Astrocyte (in vitro differentiated cells and primary cell): ENCODE measurements at regions not wholly inside any gene's neighbourhood (a gene's known extent, or its start where the extent isn't known, plus 50 kb on each side); places are given as distances from the start of the nearest gene placed in this dataset.
"Not testable (repeated sequence)": the region's sequence is repeated elsewhere in the genome, so short reads cannot be mapped to it uniquely, and the experiment has no call there.

Experiments
- DNase-seq: peaks from one replicate; pipeline ENCODE4 v3.0.0-alpha.2; 2010; ENCODE audit warnings: low read depth
- FAIRE-seq: peaks from 2 replicates; lab custom pipeline; 2011; peaks lifted over from hg19 to GRCh38; lab: Jason Lieb, UNC
- H2AFZ ChIP-seq: 2 replicates; pipeline ENCODE4 v1.6.0; 2012; ENCODE audit warnings: low read depth, low read length, inconsistent platforms
- H3K27ac ChIP-seq: 2 replicates; pipeline ENCODE4 v1.5.1; 2011; ENCODE audit warnings: low read depth, low read length, inconsistent platforms
- H3K27me3 ChIP-seq: 2 replicates; pipeline ENCODE4 v1.6.0; 2011; ENCODE audit warnings: low read length, inconsistent platforms; ENCODE audit not compliant: insufficient read depth
- H3K36me3 ChIP-seq: 2 replicates; pipeline ENCODE4 v1.5.1; 2011; ENCODE audit warnings: low read length, inconsistent platforms; ENCODE audit not compliant: insufficient read depth
- H3K4me1 ChIP-seq: 2 replicates; pipeline ENCODE4 v1.5.1; 2011; ENCODE audit warnings: low read length, inconsistent platforms; ENCODE audit not compliant: insufficient read depth
- H3K4me2 ChIP-seq: 2 replicates; pipeline ENCODE4 v1.6.0; 2012; ENCODE audit warnings: low read length, inconsistent platforms
- H3K4me3 ChIP-seq: 2 replicates; pipeline ENCODE4 v1.5.1; 2011; ENCODE audit warnings: low read depth, mild to moderate bottlenecking, low read length, inconsistent platforms; ENCODE audit not compliant: insufficient read depth
- H3K79me2 ChIP-seq: 2 replicates; pipeline ENCODE4 v1.6.0; 2012; ENCODE audit warnings: mild to moderate bottlenecking, low read length, inconsistent platforms; ENCODE audit not compliant: insufficient read depth
- H3K9ac ChIP-seq: 2 replicates; pipeline ENCODE4 v1.6.0; 2012; ENCODE audit warnings: mild to moderate bottlenecking, low read length, inconsistent platforms
- H3K9me3 ChIP-seq: 2 replicates; pipeline ENCODE4 v1.5.1; 2012; ENCODE audit warnings: low read depth, mild to moderate bottlenecking, low read length, inconsistent platforms; ENCODE audit not compliant: insufficient read depth
- H4K20me1 ChIP-seq: 2 replicates; pipeline ENCODE4 v1.6.0; 2012; ENCODE audit warnings: low read length, inconsistent platforms; ENCODE audit not compliant: insufficient read depth
- H3K27ac Mint-ChIP-seq: one replicate; pipeline ENCODE4 v1.8.0; 2021; ENCODE audit warnings: mild to moderate bottlenecking, mixed read lengths; ENCODE audit not compliant: unreplicated experiment
- H3K27me3 Mint-ChIP-seq: one replicate; pipeline ENCODE4 v1.8.0; 2021; ENCODE audit warnings: low read depth, mixed read lengths; ENCODE audit not compliant: unreplicated experiment
- H3K36me3 Mint-ChIP-seq: one replicate; pipeline ENCODE4 v1.8.0; 2021; ENCODE audit warnings: low read depth, mixed read lengths; ENCODE audit not compliant: unreplicated experiment
- H3K4me1 Mint-ChIP-seq: one replicate; pipeline ENCODE4 v1.8.0; 2021; ENCODE audit warnings: low read depth, mixed read lengths; ENCODE audit not compliant: unreplicated experiment
- H3K4me3 Mint-ChIP-seq: one replicate; pipeline ENCODE4 v1.8.0; 2021; ENCODE audit warnings: mild to moderate bottlenecking, moderate library complexity, mixed read lengths; ENCODE audit not compliant: unreplicated experiment
- H3K9me3 Mint-ChIP-seq: one replicate; pipeline ENCODE4 v1.8.0; 2021; ENCODE audit warnings: mild to moderate bottlenecking, mixed read lengths; ENCODE audit not compliant: unreplicated experiment
- EZH2 ChIP-seq: IDR thresholded peaks from 2 replicates; pipeline ENCODE4 v1.6.1; 2012; ENCODE audit warnings: mild to moderate bottlenecking, low read length, inconsistent platforms; ENCODE audit not compliant: insufficient read depth
- TF ChIP-seq, protein P1 (sequence below): IDR thresholded peaks from 2 replicates; pipeline ENCODE4 v1.5.1; 2011; ENCODE audit warnings: low read depth, mild to moderate bottlenecking, inconsistent platforms, low read length, moderate library complexity; ENCODE audit not compliant: insufficient read depth

DNA sequence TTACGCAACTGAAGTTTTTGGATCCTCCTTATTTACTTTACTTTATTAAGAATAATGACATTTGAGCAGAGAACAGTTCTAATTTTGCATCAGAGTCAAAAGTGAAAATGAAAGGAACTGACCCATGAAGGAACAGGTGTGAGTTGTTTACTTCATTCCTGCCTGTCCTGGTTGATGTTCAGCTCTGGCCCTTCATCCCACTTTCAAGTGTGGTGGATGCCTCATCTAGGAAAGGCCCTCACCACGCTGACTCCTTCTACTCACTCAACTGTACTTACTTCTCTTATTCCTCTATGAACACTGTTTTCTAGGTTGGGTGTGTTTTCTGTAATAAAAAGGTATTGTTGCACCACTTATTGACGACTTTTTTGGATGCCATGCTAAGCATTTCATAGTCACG is 61.8 kb upstream of the PLEKHG4B start:
- no peak overlapping the region for H3K27ac Mint-ChIP-seq
- Histone ChIP-seq H3K27me3 (peaks cover 52% of the 10 kb centered on the region), H3K9me3 (no peaks in the 10 kb centered on the region), H3K4me3 (no peak overlapping the region), H2AFZ (no peak overlapping the region), H3K36me3 (no peaks in the 10 kb centered on the region), H3K9ac (no peak overlapping the region), H3K79me2 (no peaks in the 10 kb centered on the region), H3K27ac (no peak overlapping the region), H4K20me1 (no peaks in the 10 kb centered on the region), H3K4me2 (no peak overlapping the region), H3K4me1 (no peaks in the 10 kb centered on the region)
- TF ChIP-seq, protein P1, sequence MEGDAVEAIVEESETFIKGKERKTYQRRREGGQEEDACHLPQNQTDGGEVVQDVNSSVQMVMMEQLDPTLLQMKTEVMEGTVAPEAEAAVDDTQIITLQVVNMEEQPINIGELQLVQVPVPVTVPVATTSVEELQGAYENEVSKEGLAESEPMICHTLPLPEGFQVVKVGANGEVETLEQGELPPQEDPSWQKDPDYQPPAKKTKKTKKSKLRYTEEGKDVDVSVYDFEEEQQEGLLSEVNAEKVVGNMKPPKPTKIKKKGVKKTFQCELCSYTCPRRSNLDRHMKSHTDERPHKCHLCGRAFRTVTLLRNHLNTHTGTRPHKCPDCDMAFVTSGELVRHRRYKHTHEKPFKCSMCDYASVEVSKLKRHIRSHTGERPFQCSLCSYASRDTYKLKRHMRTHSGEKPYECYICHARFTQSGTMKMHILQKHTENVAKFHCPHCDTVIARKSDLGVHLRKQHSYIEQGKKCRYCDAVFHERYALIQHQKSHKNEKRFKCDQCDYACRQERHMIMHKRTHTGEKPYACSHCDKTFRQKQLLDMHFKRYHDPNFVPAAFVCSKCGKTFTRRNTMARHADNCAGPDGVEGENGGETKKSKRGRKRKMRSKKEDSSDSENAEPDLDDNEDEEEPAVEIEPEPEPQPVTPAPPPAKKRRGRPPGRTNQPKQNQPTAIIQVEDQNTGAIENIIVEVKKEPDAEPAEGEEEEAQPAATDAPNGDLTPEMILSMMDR = no peak
- peaks cover 3% of the 10 kb centered on the region for H3K9me3 Mint-ChIP-seq
- FAIRE-seq (no peak), DNase-seq (no peak)
- no peak overlapping the region for H3K4me3 Mint-ChIP-seq
- H3K4me1 Mint-ChIP-seq = no peaks in the 10 kb centered on the region
- H3K27me3 Mint-ChIP-seq = peaks cover 71% of the 10 kb centered on the region
- no peaks in the 10 kb centered on the region for H3K36me3 Mint-ChIP-seq

DNA sequence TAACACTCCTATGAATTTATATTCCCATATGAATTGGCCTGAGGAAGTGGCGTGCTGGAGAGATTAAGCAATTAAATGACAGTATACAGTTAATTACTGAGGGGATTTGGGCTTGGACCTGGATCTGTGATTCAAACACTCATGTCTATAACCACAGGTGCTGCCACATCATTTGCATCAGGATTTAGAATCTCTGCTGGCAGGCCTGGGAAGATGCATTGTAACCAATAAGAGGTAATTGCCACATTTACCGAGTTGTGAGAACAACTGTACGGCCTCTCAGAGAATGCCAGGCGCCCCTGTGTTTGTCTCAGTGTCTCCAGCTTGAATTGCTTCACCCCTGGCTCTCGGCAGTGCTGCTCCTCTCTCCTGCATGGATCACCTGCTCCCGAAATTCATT is 61.4 kb upstream of the PLEKHG4B start:
- H3K9ac ChIP-seq, H3K4me1 ChIP-seq, H3K4me3 ChIP-seq, H3K36me3 ChIP-seq, H3K36me3 Mint-ChIP-seq, H3K4me3 Mint-ChIP-seq, FAIRE-seq, H3K4me2 ChIP-seq, H3K27ac ChIP-seq, H3K27ac Mint-ChIP-seq, H2AFZ ChIP-seq, H3K79me2 ChIP-seq, DNase-seq, H3K4me1 Mint-ChIP-seq, H3K9me3 ChIP-seq, H3K9me3 Mint-ChIP-seq, H4K20me1 ChIP-seq: not testable (repeated sequence)
- peaks cover 70% of the 10 kb centered on the region for H3K27me3 Mint-ChIP-seq
- peaks cover 52% of the 10 kb centered on the region for H3K27me3 ChIP-seq

DNA sequence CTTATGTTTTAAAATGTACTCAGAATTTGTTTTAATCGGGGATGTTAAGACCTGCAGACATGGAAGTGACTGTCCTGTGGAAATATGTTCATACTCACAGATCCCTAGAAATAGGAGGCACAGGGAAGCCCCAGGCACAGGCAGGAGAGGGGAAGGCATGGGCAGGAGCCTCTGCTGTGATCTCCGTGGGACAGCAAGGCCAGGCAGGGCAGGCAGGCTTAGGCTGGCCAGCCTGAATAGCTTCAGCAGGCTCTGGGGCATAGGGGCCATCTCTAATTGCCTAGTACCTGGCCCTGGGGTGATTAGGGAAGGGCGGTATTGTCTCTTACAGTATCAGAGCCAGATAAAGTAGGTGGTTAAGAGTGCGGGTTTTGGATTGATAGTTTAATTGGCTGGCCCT is 59.8 kb upstream of the PLEKHG4B start:
- H3K27ac ChIP-seq = no peak overlapping the region
- Mint-ChIP-seq H3K4me1 (no peaks in the 10 kb centered on the region), H3K9me3 (peaks cover 3% of the 10 kb centered on the region), H3K4me3 (no peak overlapping the region), H3K36me3 (no peaks in the 10 kb centered on the region), H3K27me3 (peaks cover 71% of the 10 kb centered on the region), H3K27ac (no peak overlapping the region)
- DNase-seq = no peak
- H3K9ac ChIP-seq = no peak overlapping the region
- no peak overlapping the region for H3K4me3 ChIP-seq
- no peak overlapping the region for H2AFZ ChIP-seq
- no peaks in the 10 kb centered on the region for H3K36me3 ChIP-seq
- peaks cover 43% of the 10 kb centered on the region for H3K27me3 ChIP-seq
- TF ChIP-seq EZH2 = no peak
- TF ChIP-seq, protein P1 = no peak
- H3K9me3 ChIP-seq = no peaks in the 10 kb centered on the region
- no peaks in the 10 kb centered on the region for H4K20me1 ChIP-seq
- no peaks in the 10 kb centered on the region for H3K79me2 ChIP-seq
- no peaks in the 10 kb centered on the region for H3K4me1 ChIP-seq
- no peak for FAIRE-seq
- no peak overlapping the region for H3K4me2 ChIP-seq

DNA sequence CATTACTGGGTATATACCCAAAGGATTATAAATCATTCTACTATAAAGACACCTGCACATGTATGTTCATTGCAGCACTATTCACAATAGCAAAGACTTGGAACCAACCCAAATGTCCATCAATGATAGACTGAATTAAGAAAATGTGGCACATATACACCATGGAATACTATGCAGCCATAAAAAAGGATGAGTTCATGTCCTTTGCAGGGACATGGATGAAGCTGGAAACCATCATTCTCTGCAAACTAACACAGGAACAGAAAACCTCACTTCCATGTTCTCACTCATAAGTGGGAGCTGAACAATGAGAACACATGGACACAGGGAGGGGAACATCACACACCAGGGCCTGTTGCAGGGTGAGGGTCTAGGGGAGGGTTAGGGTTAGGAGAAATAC is 56.4 kb upstream of the PLEKHG4B start:
- H3K4me1 ChIP-seq, DNase-seq, H3K4me3 ChIP-seq, H4K20me1 ChIP-seq, H3K9ac ChIP-seq, H3K4me2 ChIP-seq, H2AFZ ChIP-seq, H3K36me3 Mint-ChIP-seq, H3K9me3 Mint-ChIP-seq, FAIRE-seq, H3K4me1 Mint-ChIP-seq, H3K79me2 ChIP-seq, H3K9me3 ChIP-seq, H3K4me3 Mint-ChIP-seq, H3K36me3 ChIP-seq, H3K27ac ChIP-seq, H3K27ac Mint-ChIP-seq: not testable (repeated sequence)
- H3K27me3 Mint-ChIP-seq = peaks cover 64% of the 10 kb centered on the region
- H3K27me3 ChIP-seq = peaks cover 42% of the 10 kb centered on the region

DNA sequence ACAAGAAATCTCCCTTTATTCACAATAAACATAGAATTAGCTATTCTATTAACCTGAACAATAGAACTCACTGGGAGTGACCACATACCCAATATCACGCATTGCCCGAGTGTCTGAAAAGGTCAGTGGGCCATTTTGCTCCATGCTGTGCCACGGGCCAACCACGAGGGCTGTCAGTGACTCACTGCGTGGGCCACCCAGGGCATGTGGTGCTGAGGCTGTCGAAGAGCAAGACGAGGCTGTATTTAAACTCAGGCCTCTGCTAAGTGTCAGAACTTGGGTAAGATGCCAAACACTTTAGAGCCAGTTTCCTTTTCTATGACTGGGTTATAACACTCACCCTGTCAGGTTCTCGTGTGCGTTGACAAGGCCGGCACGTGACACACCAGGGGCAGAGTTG is 54.8 kb upstream of the PLEKHG4B start:
- H3K4me1 Mint-ChIP-seq, H3K79me2 ChIP-seq, H3K27ac ChIP-seq, H3K4me2 ChIP-seq, DNase-seq, H3K9ac ChIP-seq, H4K20me1 ChIP-seq, FAIRE-seq, H3K4me3 ChIP-seq, H3K27ac Mint-ChIP-seq, H3K4me1 ChIP-seq, H3K36me3 ChIP-seq, H3K36me3 Mint-ChIP-seq, H2AFZ ChIP-seq, H3K9me3 Mint-ChIP-seq, H3K9me3 ChIP-seq, H3K4me3 Mint-ChIP-seq: not testable (repeated sequence)
- H3K27me3 Mint-ChIP-seq = peaks cover 57% of the 10 kb centered on the region
- peaks cover 29% of the 10 kb centered on the region for H3K27me3 ChIP-seq
